ENCODE measurements at regions not wholly inside any gene's neighbourhood (a gene's known extent, or its start where the extent isn't known, plus 50 kb on each side); places are given as distances from the start of the nearest gene placed in this dataset.
"Not testable (repeated sequence)": the region's sequence is repeated elsewhere in the genome, so short reads cannot be mapped to it uniquely, and the experiment has no call there.

- DNase-seq: not testable (repeated sequence)
These were observed 748.5 kb downstream of the EPHA4 start for GRCh38 chr2:220823590-220823989.

GRCh38 chr2:220833446-220833845 lies 738.7 kb downstream of the EPHA4 start:
- in situ Hi-C loops (cut with MboI; ENCODE audit: low pct_unique_long_range_greater_than_20kb, low sequenced_read_pairs): no loop called here
- no peak for DNase-seq

More at GRCh38 chr2:220823590-220823989, 748.5 kb downstream of the EPHA4 start:
- in situ Hi-C loops (cut with MboI; ENCODE audit: low pct_unique_long_range_greater_than_20kb, low sequenced_read_pairs): not testable (repeated sequence)

GRCh38 chr2:220835583-220835982 lies 736.5 kb downstream of the EPHA4 start:
- DNase-seq: no peak
- in situ Hi-C loops (cut with MboI; ENCODE audit: low pct_unique_long_range_greater_than_20kb, low sequenced_read_pairs): no loop called here

GRCh38 chr2:220837226-220837625 lies 734.9 kb downstream of the EPHA4 start:
- in situ Hi-C loops (cut with MboI; ENCODE audit: low pct_unique_long_range_greater_than_20kb, low sequenced_read_pairs): no loop called here
- DNase-seq: no peak

GRCh38 chr2:220842901-220843665 lies 729.0 kb downstream of the EPHA4 start:
- in situ Hi-C loops (cut with MboI; ENCODE audit: low pct_unique_long_range_greater_than_20kb, low sequenced_read_pairs): no loop called here
- DNase-seq: no peak

- in situ Hi-C loops (cut with MboI; ENCODE audit: low pct_unique_long_range_greater_than_20kb, low sequenced_read_pairs): no loop called here
- no peak for DNase-seq
These were observed 726.3 kb downstream of the EPHA4 start for GRCh38 chr2:220845766-220846273.

GRCh38 chr2:220847006-220847405 lies 725.1 kb downstream of the EPHA4 start:
- no peak for DNase-seq
- in situ Hi-C loops (cut with MboI; ENCODE audit: low pct_unique_long_range_greater_than_20kb, low sequenced_read_pairs): no loop called here

- in situ Hi-C loops (cut with MboI; ENCODE audit: low pct_unique_long_range_greater_than_20kb, low sequenced_read_pairs): no loop called here
- DNase-seq: no peak
These were observed 724.5 kb downstream of the EPHA4 start for GRCh38 chr2:220847589-220847988.

- in situ Hi-C loops (cut with MboI; ENCODE audit: low pct_unique_long_range_greater_than_20kb, low sequenced_read_pairs): no loop called here
- DNase-seq: no peak
These were observed 722.7 kb downstream of the EPHA4 start for GRCh38 chr2:220849433-220849832.

- no peak for DNase-seq
- in situ Hi-C loops (cut with MboI; ENCODE audit: low pct_unique_long_range_greater_than_20kb, low sequenced_read_pairs): no loop called here
These were observed 722.0 kb downstream of the EPHA4 start for GRCh38 chr2:220850116-220850515.

- in situ Hi-C loops (cut with MboI; ENCODE audit: low pct_unique_long_range_greater_than_20kb, low sequenced_read_pairs): no loop called here
- DNase-seq: no peak
These were observed 716.8 kb downstream of the EPHA4 start for GRCh38 chr2:220855296-220855695.

GRCh38 chr2:220856486-220856885 lies 715.6 kb downstream of the EPHA4 start:
- in situ Hi-C loops (cut with MboI; ENCODE audit: low pct_unique_long_range_greater_than_20kb, low sequenced_read_pairs): no loop called here
- no peak for DNase-seq

GRCh38 chr2:220857368-220857767 lies 714.7 kb downstream of the EPHA4 start:
- in situ Hi-C loops (cut with MboI; ENCODE audit: low pct_unique_long_range_greater_than_20kb, low sequenced_read_pairs): no loop called here
- DNase-seq: no peak

- DNase-seq: no peak
- in situ Hi-C loops (cut with MboI; ENCODE audit: low pct_unique_long_range_greater_than_20kb, low sequenced_read_pairs): no loop called here
These were observed 714.0 kb downstream of the EPHA4 start for GRCh38 chr2:220858101-220858500.

- in situ Hi-C loops (cut with MboI; ENCODE audit: low pct_unique_long_range_greater_than_20kb, low sequenced_read_pairs): no loop called here
- DNase-seq: no peak
These were observed 700.2 kb downstream of the EPHA4 start for GRCh38 chr2:220871909-220872308.

- in situ Hi-C loops (cut with MboI; ENCODE audit: low pct_unique_long_range_greater_than_20kb, low sequenced_read_pairs): no loop called here
- DNase-seq: no peak
These were observed 695.9 kb downstream of the EPHA4 start for GRCh38 chr2:220876080-220876824.

GRCh38 chr2:220877491-220877890 lies 694.6 kb downstream of the EPHA4 start:
- in situ Hi-C loops (cut with MboI; ENCODE audit: low pct_unique_long_range_greater_than_20kb, low sequenced_read_pairs): no loop called here
- no peak for DNase-seq

GRCh38 chr2:220877897-220878296 lies 694.2 kb downstream of the EPHA4 start:
- in situ Hi-C loops (cut with MboI; ENCODE audit: low pct_unique_long_range_greater_than_20kb, low sequenced_read_pairs): no loop called here
- DNase-seq: no peak

- no peak for DNase-seq
- in situ Hi-C loops (cut with MboI; ENCODE audit: low pct_unique_long_range_greater_than_20kb, low sequenced_read_pairs): no loop called here
These were observed 691.2 kb downstream of the EPHA4 start for GRCh38 chr2:220880623-220881596.
